Kidney capillary endothelial cell (primary cell): ENCODE measurements at regions not wholly inside any gene's neighbourhood (a gene's known extent, or its start where the extent isn't known, plus 50 kb on each side); places are given as distances from the start of the nearest gene placed in this dataset.
"Not testable (repeated sequence)": the region's sequence is repeated elsewhere in the genome, so short reads cannot be mapped to it uniquely, and the experiment has no call there.

Experiments used
- DNase-seq: peaks from one replicate; pipeline ENCODE4 v3.0.0-alpha.2; 2018; ENCODE audit warnings: low spot score

DNA sequence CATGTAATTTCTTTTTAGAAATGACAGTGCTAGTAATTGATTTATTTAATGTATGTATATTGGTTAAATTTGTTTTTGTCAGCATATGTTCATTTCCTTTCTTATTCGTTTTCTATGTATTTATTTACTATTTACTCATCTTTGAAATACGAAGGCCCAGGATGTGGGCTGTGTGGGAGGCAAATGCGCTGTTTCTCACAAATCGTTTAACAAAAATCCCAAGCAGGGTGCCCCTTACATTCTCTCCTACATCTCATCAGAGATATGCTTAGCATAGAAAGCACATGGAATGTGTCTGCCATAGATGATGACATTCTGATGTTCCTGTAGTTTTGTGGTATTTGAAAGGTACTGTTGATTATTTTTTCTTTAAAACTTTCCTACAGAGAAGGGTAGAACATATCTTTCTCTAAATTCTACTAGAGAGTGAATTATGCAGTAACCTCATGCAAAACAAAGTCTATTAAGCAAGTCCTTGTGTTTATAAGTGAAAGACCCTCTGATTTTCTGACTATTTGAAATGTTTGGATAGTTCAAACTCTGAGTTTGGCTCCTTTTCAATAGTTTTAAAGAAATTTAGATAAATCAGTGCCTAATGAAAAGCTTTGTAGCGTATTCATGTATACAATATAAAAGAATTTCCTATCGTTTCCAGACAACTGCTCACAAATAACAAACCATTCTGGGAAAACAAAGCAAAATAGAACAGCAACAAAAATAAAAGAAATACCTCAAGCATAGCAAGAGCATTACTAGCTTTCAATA, 111.1 kb upstream of the VGLL3 start:
- no peak for DNase-seq

DNA sequence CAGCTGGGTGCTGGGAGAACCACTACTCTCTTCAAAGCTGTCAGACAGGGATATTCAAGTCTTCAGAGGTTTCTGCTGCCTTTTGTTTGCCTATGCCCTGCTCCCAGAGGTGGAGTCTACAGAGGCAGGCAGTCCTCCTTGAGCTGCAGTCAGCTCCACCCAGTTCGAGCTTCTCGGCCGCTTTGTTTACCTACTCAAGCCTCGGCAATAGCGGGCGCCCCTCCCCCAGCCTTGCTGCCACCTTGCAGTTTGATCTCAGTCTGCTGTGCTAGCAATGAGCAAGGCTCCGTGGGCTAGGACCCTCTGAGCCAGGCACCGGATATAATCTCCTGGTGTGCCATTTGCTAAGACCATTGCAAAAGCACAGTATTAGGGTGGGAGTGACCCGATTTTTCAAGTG, 106.8 kb upstream of the VGLL3 start:
- not testable (repeated sequence) for DNase-seq

DNA sequence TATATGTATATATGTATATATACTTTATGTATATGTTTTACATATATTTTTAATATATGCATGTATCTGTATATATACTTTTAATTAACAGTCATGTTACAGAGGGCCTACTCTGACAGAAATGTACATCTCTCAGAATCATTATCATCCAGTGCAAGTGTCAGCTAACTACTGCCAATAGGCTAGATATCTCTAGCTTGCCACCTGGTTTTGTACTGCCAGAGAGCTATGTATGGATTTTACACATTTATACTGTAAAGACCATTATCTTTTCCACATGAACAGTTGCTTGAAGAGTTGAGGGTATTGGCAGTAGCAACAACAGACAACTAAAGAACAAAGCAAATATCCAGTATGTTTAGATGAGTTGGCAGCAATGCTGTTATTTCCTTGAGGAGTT, 99.7 kb upstream of the VGLL3 start:
- no peak for DNase-seq

DNA sequence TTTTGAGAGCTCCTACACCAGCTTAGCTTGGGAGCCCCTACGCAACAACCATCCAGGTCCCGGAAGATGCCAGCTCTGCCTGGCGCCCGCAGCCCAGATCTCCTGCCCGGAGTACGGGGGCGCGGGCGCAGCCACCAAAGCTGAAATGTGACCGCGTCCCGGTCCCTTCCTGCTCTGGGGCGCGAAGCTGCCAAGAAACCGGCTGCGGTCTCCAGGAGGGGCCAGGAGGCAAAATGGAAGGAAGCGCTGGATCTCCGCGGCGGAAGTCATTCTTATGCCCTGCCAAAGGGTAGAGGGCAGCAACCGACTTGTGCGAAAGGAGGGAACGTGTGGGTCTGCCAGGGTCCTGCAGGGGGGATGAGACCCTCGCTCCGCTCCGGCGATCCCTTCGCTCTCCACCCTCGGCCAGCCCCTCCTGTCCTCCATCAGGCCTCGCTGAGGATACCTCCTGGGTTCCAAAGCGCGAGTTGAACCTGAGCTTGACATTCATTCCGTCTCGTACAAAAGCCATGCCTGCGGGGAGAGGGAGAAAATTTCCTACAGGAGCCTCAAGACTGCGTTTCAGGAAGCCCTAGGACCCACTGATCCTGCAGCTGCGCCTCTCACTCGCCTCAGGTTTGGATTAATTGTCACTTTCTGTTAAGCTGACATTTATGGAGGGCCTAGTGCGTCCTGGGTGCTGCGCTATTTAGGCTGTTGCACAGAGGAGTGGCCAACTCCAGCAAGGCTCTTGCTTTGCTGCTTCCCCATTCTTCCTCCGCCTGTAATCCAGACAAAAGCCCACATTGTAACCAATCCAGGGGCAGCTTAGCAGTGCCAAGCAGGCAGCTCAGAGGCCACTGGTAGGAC, 98.3 kb upstream of the VGLL3 start:
- peak; percentile 6 for DNase-seq

DNA sequence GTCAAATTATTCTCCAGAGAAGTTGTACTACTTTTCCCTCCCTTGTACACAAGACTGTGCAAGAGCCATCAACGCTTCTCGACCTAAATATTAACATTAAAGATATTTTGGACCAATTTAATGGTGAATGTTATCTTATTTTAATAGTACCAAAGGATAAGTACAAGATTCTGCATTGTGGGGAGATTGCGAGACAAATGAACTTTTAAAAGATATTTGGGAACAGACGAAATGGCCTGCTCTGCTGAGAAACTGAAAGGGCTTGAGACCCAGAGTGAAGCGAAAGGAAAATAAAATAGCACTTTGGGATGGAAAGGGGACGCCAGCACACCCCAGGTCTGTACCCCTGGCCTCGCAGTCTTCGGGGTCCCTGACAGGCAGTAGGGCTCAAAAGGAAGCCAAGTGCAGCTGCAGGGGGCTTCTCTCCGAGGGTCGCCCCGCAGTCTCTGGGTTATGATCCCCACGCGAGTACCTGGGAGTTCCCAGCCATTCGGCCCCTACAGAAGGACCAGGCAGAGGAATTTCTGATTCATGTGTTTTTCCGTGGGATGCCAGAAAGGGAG, 97.6 kb upstream of the VGLL3 start:
- no peak for DNase-seq

DNA sequence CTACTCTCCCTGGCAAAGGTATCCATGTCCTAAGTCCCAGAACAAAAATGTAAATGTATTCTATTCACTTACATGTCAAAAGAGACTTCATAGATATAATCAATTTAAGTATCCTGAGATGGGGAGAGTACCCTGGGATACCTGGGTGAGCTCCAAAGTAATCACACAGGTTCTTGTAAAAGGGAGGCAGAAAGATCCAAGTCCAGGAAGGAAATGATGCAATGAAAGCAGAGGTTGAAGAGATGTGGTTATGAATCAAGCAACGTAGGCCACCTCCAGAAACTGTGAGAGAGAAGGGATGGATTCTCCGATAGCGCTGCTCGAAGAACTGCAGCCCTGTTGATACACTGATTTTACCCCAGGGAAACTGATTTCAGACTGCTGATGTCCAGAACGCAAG, 93.9 kb upstream of the VGLL3 start:
- no peak for DNase-seq

DNA sequence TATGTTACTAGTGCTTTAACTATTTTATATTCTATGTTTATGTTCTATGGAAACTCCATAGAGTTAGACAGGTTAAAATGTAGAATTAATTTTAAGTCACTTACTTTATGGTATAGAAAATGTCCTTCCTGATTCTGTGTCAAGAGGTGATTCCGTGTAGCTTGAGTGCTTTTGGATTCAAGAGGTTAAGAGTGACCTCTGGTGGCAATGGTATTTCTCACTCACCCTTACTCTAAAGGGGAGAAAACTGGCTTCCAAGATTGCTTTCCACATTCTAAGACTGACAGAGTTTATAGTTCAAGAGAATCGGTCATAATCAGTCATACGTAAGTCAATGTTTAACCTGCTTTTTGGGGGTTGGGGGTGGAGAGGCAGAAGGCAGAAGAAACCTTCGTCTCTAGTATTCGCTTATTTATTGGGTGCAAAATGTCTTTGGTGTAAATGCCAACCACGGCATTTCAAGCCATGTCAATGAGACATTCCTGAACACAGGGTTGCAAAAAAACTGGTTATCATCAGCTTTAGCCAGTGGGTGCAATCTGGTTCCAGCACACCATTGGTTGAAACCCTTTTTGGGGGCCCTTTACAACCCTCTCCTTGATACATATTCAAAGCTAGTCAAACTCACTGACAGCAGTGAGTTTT, 92.0 kb upstream of the VGLL3 start:
- peak; percentile 16 for DNase-seq

DNA sequence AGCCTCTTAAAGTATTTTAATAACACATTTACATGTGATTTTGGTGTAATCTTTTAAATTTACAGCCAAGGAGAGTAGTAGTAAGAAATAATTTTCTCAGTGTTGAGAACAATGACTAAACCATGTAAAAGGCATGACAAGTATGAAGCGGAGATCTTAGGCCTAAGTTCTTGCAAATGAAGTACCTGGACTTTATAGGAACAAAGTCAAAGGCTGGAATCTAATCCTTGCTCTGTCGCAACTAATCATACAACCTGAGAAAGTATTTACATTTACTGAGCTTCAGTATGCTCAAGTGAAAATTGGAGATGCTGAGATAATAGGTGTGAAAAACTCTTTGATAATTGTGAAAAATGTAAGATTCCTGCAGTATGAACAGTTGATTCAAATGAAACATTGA, 86.4 kb upstream of the VGLL3 start:
- DNase-seq: no peak

DNA sequence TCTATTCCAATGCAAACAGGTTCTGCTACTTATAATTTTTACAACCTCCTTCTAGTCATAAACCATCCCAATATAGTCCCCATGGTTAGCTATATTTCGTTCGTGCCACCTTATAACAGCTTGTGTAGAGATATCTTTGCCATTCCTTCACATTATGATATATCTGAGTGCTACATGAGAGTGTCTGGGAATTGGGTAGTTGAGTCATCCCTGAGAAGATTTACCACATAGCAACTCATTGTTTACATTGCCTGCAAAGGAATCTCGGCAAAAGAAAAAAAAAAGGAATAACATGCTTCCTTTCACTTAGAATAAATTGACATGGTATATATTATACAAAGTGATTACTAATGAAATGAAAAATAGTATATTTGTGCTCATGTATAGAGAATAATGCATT, 86.0 kb upstream of the VGLL3 start:
- DNase-seq: no peak

DNA sequence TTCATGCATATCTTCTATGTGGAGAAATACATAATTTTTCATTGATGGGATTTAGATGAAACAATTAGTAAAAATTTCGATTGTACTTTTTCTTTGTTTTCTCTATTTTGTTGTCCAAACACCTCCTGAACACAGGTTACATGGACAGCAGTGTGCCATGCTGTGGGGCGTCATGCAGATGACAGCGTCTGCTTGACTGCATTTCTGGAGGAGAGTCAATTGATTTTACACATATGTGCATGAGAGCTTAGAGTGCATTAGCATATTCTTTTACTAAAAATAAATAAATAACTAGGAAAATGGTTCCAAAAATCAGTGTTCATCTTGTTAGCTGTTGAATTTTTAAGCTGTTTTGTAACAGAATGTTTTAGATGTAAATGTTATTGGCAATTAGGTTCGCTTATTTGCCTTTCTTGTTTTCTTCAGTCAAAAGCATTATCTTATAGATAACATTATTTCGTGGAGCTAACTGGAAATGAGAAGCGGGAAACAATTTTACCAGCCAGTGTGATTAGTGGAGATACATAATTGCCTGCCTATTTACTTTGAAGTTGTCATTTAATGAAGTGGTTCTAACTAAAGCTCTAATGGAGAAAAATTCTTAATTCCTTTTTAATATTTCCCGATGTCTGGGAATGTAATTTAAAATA, 82.7 kb upstream of the VGLL3 start:
- no peak for DNase-seq

DNA sequence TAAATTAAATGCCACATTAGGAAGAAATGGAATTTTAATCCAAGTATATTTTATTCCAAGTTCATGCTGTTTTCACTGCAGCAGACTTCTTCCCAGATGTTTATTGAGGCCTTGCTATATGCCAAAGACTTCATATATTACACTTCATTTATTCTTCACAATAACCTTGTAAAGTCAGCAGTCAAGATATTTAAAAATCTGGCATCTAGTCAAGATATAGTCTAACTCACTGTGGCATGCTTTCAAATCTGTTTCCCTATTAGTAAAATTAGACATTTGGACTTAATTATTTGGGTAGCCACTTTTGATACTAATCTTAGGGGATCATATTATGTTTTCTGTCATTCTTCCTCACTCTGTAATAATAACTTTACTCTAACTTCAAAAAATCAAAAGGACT, 81.5 kb upstream of the VGLL3 start:
- no peak for DNase-seq

DNA sequence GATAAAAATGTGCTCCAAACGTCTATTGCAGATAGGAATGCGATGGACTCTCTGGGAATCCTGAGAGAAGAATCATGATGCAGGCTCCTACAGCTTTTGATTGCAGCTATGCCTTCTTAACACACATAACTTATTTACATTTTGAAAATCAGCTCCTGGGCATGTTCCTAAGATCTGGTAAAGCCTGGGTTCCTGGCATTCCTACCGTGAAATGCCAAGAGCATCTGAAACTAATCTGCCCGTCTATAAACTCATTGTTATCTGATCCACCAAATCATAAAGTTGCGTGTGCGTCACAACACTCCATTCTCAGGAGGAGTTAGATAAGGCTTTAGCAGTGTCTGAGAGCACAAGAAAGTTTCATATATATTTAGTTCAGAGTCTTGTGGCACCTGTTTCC, 79.0 kb upstream of the VGLL3 start:
- DNase-seq: no peak

DNA sequence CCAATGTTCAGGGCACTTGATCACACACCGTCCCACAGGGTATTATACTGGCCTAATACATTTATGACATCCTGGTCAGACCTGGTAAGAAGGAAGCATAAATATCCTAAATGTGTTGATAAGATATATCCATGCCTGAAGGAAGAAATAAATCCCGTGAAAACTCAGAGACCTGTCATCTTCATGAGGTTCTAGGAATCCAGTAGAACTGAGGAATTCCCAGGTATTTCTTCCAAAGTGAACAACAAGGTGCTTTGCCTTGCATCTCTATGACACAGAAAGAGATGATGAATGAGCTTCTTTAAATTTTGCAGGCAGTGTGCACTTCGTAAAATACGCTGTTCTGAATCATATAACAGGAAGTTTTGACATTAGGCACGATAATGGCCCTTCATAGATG, 78.1 kb upstream of the VGLL3 start:
- DNase-seq: no peak

DNA sequence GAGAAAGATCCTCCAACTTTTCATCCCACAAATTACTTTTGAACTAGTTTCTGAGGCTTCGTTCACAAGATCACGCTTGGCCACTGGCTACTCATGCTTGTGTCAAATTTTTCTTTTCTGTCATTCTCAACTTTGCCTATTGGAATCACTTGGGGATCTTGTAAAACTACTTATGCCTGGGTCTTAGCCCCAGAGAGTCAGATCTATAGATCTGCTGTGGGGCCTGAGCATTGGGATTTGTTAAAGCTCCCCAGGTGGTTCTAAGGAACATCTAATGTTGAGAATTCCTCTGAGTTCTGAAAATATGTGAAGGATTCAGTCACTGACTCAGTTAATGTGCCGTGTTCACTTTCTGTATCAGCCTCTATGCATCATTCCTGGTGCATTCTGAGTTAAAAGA, 71.7 kb upstream of the VGLL3 start:
- no peak for DNase-seq

DNA sequence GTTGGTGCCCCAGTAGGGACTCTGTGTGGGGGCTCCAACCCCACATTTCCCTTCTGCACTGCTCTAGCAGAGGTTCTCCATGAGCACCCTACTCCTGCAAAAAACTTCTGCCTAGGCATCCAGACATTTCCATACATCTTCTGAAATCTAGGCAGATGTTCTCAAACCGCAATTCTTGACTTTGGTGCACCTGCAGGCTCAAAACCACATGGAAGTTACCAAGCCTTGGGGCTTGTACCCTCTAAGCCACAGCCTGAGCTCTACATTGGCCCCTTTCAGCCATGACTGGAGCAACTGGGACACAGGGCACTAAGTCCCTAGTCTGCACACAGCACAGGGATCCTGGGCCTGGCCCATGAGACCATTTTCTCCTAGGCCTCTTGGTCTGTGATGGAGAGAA, 66.5 kb upstream of the VGLL3 start:
- no peak for DNase-seq

DNA sequence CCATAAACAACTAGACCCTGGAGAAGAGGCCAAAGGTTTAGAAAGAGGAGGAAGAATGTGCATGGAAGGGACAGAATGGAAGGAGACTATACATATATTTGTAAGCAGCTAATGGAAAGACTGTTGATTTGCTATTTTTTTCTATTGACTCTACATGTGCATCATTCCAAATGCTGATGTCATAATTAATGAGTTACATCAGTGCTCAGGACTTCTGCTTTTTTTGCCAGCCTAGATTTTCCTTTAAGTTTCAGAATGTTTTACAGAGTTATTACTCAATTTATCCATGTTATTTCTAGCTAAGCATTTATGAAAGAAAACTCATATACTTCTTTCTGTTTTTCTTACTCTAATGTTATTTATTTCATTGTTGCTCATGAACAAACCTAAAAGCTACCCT, 62.6 kb upstream of the VGLL3 start:
- no peak for DNase-seq

DNA sequence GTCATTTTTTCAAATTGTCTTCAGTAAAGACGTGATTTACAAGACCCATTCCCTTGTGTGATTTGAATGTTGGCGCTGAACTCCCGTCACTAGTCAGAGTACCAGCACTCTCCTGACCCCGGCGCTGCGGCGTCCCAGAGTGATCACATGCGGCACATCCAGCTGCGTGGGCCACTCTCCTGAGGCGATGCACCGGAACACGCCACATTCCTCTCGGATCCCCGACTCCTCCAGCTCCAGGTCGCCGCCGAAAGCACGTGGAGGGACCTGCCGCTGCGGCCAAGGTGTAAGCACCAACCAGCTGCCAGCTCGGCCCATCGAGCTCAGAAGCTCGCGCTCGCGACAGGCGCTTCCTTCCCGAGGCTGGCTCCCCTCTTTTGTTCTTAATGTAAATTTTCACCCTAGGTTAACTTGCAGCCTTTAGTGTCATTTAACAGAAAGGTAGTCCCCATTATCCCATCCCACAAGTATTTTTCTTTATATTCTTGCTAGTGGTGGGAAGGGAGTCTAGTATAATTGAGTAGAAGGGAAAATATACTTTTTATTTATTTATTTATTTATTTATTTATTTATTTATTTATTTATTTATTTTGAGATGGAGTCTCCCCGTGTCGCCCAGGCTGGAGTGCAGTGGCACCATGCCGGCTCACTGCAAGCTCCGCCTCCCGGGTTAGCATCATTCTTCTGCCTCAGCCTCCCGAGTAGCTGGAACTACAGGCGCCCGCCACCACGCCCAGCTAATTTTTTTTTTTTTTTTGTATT, 61.7 kb upstream of the VGLL3 start:
- DNase-seq: no peak

DNA sequence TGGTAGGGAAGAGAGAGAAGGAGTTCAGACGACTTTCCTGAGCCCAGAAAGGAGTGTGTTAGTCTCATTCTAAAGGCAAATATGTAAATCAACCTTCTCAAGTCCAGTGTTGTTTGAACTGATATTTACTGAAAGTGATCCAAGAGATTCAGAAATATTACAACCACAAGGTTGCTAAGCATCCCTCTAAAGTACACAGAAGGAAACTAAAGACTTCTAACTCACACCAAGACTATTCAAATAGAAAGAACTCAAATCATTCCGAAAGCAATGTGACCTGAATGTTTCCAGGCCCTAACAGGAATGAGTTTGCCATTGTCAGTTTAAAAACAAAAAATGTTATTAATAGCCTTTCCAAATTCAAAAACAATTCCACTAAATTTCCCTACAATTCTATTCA, 56.9 kb upstream of the VGLL3 start:
- no peak for DNase-seq

DNA sequence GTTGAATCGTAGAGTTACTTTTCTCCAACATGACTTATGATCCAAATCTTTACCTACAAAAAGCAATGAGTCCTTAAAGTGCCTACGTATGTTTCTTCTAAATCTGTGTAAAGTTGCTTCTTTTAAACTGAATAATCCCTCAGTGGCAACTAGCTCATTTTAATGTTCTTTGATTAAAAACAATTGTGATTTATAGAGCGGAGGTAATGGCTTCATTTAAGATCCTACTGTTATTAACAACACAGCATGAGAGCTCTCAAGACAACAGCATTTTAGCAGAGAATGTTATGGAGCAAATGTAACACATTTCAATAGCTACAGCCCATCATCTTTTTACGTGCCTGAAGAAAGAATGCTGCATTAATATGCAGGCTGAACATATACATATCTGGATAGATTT, 55.3 kb upstream of the VGLL3 start:
- no peak for DNase-seq

DNA sequence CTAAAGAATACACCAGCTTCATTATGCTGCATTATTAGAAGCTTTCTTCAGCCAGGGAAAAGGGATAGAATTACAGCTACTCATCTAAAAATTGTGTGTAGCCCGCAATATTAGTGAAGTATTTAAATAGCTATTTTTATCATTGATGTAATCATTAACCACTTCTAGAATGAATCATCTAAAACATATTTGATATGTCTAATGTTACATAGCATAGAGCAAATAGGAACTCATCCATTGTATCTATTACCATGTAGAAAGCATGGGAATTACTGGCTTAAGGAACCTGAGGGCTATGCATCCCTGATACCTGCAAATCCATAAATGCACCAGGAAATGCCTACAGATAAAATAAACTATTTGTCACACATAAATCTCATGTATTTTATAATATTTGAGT, 54.5 kb upstream of the VGLL3 start:
- no peak for DNase-seq

DNA sequence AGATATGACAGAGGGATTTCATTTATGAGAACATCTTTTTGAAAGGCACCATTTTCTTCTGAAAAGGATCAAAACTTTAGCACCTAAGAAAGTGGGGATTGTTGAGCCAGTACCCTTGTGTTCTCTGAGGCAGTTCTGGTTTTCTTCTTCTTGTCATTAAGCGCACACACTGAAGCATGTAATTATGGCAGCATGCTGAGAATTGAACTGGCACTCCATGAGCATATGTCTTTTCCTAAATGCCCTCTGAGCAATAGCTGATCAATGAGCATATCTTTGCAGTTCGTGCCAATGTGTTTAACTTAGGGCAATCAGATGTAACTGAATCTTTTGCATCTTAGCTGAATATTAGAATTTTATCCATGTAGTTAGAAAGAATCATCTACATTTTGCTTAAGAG, 53.9 kb upstream of the VGLL3 start:
- DNase-seq: no peak

DNA sequence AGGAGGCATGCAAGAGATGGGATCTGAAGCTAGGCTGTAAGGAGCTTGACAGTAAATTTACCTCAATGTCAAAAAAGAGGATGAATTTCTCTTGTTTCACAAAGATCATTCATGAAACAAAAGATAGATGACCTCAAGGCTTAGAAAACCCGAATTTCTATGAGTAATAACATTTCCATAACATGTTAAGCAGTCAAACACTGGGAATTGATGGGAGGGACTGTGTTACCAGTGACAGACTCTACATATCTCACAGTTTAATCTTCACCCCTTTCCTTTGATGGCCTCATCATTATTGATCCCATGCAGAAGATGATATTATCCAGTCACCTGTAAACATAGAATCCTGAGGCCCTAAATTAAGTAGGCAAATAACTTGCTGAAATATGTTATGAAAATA, 53.5 kb upstream of the VGLL3 start:
- no peak for DNase-seq
